H1 (cell line): ENCODE measurements at regions not wholly inside any gene's neighbourhood (a gene's known extent, or its start where the extent isn't known, plus 50 kb on each side); places are given as distances from the start of the nearest gene placed in this dataset.

Experiments used
- CBX5 ChIP-seq: fragments of 300-800, 300-1000 bp; sonication (generic); IDR thresholded peaks from 2 replicates; pipeline ENCODE4 v1.7.1; 2016; ENCODE audit warnings: antibody characterized with exemption, low read length, low read depth
- KDM4A ChIP-seq: IDR thresholded peaks from one replicate; pipeline ENCODE4 v1.7.1; 2012; ENCODE audit warnings: low read depth, mild to moderate bottlenecking, moderate library complexity, low read length, inconsistent platforms; ENCODE audit not compliant: severe bottlenecking
- TCF12 ChIP-seq: IDR thresholded peaks from 2 replicates; pipeline ENCODE4 v1.6.1; 2011; ENCODE audit warnings: low read depth, mild to moderate bottlenecking, low read length

GRCh38 chr13:50412046-50412617, 396.9 kb downstream of the KCNRG start (continued):
- TF ChIP-seq KDM4A, result no peak
- no peak for TF ChIP-seq CBX5
- TF ChIP-seq TCF12, result no peak
